ENCODE measurements at regions not wholly inside any gene's neighbourhood (a gene's known extent, or its start where the extent isn't known, plus 50 kb on each side); places are given as distances from the start of the nearest gene placed in this dataset.

DNA sequence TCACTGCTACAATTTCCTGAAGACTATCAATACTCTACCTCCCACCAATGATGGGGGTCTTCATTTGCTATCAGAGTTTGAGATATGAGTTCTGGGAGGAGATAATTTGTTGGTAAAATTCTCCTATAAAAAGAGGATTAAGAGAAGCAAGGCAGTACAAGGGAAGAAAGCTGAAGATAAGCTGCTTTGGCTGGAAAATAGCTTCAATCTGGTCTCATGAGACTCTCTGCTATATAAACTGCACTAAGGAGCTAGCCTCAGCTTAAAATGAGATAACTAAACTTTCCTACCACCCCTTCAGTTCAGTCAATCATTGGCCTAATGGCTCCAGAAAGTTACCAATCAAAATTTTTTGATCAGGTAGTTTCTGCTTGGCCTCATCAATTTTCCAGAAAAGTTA, 2105.0 kb downstream of the ARAP2 start:
- intact Hi-C loops (cut with micrococcal nuclease): no loop called here
- CTCF ChIA-PET: no interaction called here
- no peak for DNase-seq
- no peak overlapping the region for H3K4me3 Mint-ChIP-seq
- POLR2A ChIA-PET: no interaction called here
- TF ChIP-seq, protein P1, sequence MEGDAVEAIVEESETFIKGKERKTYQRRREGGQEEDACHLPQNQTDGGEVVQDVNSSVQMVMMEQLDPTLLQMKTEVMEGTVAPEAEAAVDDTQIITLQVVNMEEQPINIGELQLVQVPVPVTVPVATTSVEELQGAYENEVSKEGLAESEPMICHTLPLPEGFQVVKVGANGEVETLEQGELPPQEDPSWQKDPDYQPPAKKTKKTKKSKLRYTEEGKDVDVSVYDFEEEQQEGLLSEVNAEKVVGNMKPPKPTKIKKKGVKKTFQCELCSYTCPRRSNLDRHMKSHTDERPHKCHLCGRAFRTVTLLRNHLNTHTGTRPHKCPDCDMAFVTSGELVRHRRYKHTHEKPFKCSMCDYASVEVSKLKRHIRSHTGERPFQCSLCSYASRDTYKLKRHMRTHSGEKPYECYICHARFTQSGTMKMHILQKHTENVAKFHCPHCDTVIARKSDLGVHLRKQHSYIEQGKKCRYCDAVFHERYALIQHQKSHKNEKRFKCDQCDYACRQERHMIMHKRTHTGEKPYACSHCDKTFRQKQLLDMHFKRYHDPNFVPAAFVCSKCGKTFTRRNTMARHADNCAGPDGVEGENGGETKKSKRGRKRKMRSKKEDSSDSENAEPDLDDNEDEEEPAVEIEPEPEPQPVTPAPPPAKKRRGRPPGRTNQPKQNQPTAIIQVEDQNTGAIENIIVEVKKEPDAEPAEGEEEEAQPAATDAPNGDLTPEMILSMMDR (IDR thresholded peaks at IDR 0.05): no peak
- no peaks in the 10 kb centered on the region for H3K27me3 Mint-ChIP-seq
- no peak overlapping the region for H3K27ac Mint-ChIP-seq
- H3K36me3 Mint-ChIP-seq (ENCODE audit: low read depth): no peaks in the 10 kb centered on the region
- peaks cover 16% of the 10 kb centered on the region for H3K9me3 Mint-ChIP-seq
- ATAC-seq (ENCODE audit: low read depth): no peak
- H3K4me1 Mint-ChIP-seq: no peaks in the 10 kb centered on the region

DNA sequence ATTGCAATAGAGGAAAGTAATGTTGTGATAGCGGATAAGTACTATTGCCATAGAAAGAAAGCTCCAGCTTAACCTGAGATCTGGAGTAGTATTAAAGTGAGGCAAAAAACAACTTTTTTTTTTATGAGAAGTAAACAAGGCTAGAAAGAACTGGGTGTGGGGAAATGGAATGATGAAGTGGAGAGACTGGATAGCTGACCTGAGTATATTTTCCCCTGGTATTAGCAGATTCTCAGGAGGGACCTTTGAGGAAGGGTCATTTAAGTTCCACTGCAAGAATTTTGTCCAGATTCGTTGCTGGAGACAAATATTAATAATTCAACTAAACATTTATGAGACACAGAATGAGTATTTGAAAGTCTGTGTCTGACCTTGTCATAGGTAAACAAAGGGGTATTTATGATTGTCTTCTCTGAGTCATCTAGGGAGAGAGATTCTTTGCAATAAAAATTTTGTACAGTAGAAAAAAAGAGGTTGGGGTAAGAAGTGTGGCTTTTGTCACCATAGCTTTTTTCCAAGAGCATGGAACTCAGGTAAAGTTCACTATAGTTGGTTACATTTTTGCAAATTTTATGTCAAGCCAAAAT, 2095.9 kb downstream of the ARAP2 start:
- no peaks in the 10 kb centered on the region for H3K27me3 Mint-ChIP-seq
- ChIA-PET POLR2A (no interaction called here), CTCF (no interaction called here)
- peaks cover 2% of the 10 kb centered on the region for H3K9me3 Mint-ChIP-seq
- H3K36me3 Mint-ChIP-seq (ENCODE audit: low read depth): no peaks in the 10 kb centered on the region
- ATAC-seq (ENCODE audit: low read depth) (no peak), DNase-seq (no peak)
- H3K4me1 Mint-ChIP-seq: no peaks in the 10 kb centered on the region
- H3K4me3 Mint-ChIP-seq: no peak overlapping the region
- no peak overlapping the region for H3K27ac Mint-ChIP-seq
- intact Hi-C loops (cut with micrococcal nuclease): no loop called here
- TF ChIP-seq, protein P1 (IDR thresholded peaks at IDR 0.05): no peak

DNA sequence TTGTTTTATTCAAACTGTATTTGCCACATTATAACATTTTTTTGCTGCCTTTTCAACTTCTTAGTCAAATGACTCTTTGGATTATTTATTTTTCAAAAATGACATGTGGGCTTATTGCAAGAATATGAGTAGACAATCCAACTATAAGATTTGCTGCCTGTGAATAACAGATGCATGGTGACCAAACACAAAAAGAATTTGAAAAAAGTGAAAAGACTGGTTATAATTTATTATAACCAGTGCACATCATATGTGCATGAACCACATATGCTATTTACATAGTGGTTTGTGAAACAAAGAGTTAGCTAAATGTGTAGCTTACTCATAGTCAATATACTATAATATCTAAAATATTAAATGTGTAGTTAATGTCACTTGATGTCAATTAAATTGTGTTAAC, 2086.8 kb downstream of the ARAP2 start:
- DNase-seq: no peak
- H3K27me3 Mint-ChIP-seq: no peaks in the 10 kb centered on the region
- H3K27ac Mint-ChIP-seq: no peak overlapping the region
- H3K4me3 Mint-ChIP-seq: no peak overlapping the region
- TF ChIP-seq, protein P1 (IDR thresholded peaks at IDR 0.05): no peak
- intact Hi-C loops (cut with micrococcal nuclease): no loop called here
- H3K36me3 Mint-ChIP-seq (ENCODE audit: low read depth): no peaks in the 10 kb centered on the region
- no peaks in the 10 kb centered on the region for H3K4me1 Mint-ChIP-seq
- ChIA-PET POLR2A (no interaction called here), CTCF (no interaction called here)
- H3K9me3 Mint-ChIP-seq: peaks cover 6% of the 10 kb centered on the region
- no peak for ATAC-seq (ENCODE audit: low read depth)

DNA sequence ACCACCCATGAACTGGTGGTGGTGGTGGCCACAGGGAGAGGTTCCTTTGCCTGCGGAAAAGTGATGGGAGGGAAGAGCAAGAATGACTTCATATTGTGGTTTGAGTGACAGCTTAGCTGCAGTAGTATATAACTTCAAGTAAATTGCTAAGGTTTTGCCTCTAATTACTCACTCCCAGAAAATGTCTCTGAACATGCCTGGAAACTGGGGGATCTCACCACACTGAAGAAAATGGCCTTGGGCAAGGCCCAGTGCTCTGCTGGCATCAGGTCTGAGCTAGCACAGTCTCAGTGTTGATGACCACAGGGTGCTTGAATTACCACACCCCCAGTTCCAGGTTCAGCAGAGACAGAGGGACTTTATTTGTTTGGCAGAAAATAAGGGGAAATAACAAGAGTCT, 2085.4 kb downstream of the ARAP2 start:
- Mint-ChIP-seq H3K9me3 (peaks cover 8% of the 10 kb centered on the region), H3K4me1 (no peaks in the 10 kb centered on the region), H3K27ac (no peak overlapping the region), H3K4me3 (no peak overlapping the region), H3K27me3 (no peaks in the 10 kb centered on the region), H3K36me3 (ENCODE audit: low read depth) (no peaks in the 10 kb centered on the region)
- ChIA-PET POLR2A (no interaction called here), CTCF (no interaction called here)
- ATAC-seq (ENCODE audit: low read depth): no peak
- intact Hi-C loops (cut with micrococcal nuclease): no loop called here
- DNase-seq: no peak
- TF ChIP-seq, protein P1 (IDR thresholded peaks at IDR 0.05): no peak

DNA sequence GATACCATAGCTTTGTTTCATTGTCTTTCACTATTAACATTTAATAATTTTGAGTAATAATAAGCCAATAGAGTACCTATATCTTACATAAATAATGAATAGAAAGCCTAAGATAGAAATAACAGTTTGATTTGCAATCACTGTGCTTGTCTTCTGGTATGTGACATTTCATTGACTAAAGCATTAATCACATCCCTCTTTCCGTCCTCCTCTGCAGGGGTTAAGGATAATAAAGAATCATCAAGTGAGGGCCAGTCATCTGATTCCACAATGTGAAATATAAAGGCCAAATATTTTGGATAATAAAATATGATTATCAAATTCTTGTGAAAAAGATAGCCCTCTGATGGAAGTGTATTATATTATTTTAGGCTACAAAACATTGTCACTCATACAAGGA, 2073.4 kb downstream of the ARAP2 start:
- Mint-ChIP-seq H3K4me3 (no peak overlapping the region), H3K9me3 (peaks cover 14% of the 10 kb centered on the region), H3K27ac (no peak overlapping the region), H3K27me3 (no peaks in the 10 kb centered on the region), H3K36me3 (ENCODE audit: low read depth) (no peaks in the 10 kb centered on the region), H3K4me1 (no peaks in the 10 kb centered on the region)
- ATAC-seq (ENCODE audit: low read depth): no peak
- ChIA-PET CTCF (no interaction called here), POLR2A (no interaction called here)
- intact Hi-C loops (cut with micrococcal nuclease): no loop called here
- no peak for DNase-seq
- TF ChIP-seq, protein P1 (IDR thresholded peaks at IDR 0.05): no peak

All from activated B cell treated with CpG ODN at 0.5 μM for 24 hours (primary cell).